Activated CD8-positive, alpha-beta memory T cell treated with anti-CD3 and anti-CD28 coated beads for 24 hours (primary cell): ENCODE measurements at regions not wholly inside any gene's neighbourhood (a gene's known extent, or its start where the extent isn't known, plus 50 kb on each side); places are given as distances from the start of the nearest gene placed in this dataset.

Source experiments
- DNase-seq: peaks from one replicate; pipeline ENCODE4 v3.0.0-alpha.2; 2020

- DNase-seq: no peak
These were observed 143.1 kb upstream of the SDK2 start for GRCh38 chr17:73787076-73788059.

- no peak for DNase-seq
These were observed 143.9 kb upstream of the SDK2 start for GRCh38 chr17:73788111-73788510.

GRCh38 chr17:73791121-73791520, 146.9 kb upstream of the SDK2 start:
- DNase-seq: no peak

DNA sequence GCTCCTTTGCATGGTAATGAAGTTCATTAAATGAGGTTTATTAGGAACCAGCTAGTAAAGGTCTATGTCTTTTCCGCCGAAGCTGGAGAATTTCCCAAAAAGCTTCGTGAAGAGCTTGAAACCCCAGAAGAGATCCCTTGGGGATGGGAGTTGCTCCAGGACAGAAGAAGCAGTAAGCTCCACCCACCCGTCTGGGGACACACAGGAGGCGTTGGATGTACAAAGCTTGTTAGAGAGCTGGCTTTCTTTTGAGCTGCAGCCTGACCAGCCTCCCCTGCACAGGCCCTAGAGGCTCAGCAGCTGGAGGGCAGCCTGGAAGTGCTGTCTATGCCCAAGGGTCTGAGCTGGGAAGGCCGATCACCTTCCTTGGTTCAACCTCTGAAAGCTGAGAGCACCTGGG, 147.4 kb upstream of the SDK2 start:
- no peak for DNase-seq

DNA sequence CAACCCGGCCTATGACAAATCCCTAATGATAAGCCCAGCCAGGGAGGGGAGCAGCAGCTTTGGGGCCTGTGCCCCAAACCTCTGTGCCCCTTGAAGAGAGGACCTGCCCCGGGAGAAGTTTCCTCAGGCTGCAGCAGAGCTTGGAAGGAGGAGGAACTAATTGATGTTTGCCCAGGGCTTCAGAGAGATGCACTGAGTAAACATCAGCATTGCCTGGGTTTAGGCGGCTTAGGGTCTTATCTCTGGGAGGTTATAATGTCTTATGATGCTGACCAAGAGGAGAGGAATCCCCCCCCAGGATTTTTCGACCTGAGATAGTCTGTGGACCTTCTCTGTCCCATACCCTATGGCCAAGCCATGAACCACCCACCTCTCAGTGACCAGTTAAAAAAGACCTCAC, 148.7 kb upstream of the SDK2 start:
- DNase-seq: no peak

- no peak for DNase-seq
These were observed 150.1 kb upstream of the SDK2 start for GRCh38 chr17:73794336-73794735.

DNA sequence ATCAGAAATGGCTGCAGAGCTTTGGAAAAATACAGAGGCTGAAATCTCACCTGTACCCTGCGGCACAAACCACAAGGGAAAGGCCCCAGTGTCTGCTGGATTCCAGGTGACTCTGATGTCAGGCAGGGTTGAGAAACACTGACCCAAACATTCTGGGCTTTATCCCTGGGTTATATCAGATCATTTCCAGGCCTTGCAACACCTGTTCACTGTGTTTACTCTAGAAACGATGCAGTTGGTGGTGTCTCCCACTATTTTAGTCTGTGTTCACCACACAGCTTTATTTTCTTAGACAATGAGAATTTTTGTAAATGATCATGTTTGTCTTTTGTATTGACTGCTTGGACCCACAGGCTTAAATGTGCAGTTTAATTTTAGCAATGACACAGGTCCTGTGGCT, 151.5 kb upstream of the SDK2 start:
- no peak for DNase-seq

DNA sequence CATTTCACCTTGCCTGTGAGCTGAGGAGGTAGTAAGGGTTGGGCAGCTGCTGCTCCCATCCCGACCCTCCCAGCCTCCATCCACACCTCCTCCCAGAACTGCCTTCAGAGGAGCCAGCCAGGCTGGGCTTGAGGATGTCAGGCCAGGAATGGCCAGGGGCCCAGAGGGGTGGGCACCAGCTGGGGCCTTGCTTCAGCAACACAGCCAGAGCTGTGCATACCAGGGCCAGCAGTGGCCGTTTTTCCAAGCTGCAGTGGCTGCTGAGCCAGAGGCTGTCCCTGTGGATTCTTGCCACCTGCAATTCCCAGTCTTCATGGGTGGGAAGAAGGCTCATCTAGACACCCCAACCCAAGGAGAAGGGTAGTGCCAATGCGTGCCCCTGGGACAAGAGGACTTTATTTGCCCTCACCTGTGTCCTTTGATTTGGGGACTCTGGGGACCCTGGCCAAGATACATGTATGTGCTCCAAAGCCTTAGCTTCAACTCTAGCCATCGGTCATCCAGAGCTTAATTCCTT, 153.4 kb upstream of the SDK2 start:
- DNase-seq: no peak

DNA sequence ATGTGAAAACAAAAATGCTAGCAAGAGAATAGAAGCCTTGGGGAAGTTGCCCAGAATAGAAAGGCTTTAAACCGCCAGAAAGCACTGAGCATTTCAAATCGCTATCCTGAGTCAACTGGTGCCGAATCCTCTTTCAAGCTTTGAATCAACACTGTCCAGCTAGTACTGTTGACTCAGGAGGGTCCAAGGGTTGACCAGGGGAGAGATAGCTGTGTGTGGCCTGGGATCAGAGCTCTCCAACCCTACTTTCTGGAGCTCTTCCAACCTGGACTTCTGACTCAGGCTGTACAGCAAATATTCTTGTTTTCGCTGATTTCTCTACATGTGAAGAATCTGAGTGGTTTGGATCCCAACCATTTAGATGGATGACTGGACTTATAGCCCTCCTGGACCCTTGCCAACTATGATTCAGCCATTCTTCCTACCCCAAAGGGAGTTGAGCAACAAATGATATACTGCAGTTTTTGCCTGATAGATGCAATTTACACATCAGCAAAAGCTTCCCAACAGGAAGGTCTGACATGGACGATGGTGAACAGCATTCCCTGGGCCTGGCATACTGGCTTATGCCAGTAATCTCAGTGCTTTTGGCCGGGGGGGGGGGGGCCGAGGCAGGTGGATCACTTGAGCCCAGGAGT, 154.0 kb upstream of the SDK2 start:
- no peak for DNase-seq

DNA sequence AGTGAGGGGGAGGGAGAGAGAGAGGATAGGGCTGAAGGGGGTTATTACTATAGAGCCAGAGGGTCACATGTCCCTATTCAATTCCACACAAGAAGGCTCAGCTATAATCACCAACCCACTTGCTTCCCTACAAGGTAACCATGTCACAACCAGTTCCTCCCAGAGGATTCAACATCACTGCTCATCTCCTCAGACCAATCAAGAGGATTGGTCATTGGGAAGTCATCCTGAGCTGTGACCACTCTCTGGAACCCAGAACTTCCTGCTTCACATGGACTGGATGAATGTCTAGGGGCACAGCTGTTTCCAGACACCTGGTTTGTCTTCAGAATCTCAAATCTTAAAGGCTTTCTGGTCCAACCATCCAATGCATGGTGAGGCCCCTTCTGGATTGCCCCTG, 154.9 kb upstream of the SDK2 start:
- DNase-seq: no peak

DNA sequence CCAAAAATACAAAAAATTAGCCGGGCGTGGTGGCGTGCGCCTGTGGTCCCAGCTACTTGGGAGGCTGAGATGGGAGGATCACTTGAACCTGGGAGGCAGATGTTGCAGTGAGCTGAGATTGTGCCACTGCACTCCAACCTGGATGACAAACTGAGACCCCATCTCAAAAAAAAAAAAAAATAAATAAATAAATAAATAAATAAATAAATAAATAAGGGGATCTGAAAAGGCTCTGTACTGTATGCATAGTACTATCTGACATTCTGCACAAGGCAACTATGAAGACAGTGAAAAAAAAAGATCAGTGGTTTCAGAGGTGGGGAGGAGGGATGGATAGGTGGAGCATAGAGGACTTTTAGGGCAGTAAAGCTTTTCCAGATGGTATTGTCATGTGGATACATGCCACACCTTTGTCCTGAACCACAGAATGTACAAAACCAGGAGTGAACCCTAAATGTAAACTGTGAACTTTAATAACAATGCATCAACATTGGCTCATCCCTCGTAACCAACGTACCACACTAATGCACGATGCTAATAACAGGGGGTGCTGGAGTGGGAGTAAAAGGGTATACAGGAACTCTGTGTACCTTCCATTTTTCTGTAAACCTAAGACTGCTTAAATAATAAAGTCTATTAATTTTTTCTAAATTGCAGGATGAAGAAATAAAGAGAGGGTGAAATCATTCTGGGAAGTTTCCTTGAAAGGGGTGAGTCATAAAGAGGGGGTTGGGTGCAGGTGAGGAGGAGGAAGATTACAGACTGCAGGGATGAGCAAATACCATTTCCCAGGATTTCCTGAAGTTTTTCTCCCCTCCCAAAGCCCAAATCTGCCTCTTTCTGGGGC, 155.8 kb upstream of the SDK2 start:
- no peak for DNase-seq

DNA sequence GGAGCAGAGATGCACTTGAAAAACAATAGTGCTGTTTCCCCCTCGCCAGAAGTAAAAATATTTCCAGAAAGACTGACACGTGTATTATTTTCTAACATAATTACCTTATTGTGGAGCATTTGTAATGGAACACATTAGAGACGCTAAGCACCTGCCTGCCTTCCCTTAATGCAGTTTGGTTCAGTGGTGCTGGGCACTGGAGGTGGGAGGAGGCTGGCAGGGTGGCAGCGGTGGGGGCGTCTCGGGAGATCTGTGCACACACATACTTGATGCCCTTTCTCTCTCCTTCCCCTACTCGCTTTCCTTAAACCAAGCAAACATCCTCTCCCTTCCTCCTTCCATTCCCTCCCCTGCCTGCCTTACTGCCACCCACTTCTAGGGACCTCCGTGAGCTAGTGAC, 156.6 kb upstream of the SDK2 start:
- no peak for DNase-seq

DNA sequence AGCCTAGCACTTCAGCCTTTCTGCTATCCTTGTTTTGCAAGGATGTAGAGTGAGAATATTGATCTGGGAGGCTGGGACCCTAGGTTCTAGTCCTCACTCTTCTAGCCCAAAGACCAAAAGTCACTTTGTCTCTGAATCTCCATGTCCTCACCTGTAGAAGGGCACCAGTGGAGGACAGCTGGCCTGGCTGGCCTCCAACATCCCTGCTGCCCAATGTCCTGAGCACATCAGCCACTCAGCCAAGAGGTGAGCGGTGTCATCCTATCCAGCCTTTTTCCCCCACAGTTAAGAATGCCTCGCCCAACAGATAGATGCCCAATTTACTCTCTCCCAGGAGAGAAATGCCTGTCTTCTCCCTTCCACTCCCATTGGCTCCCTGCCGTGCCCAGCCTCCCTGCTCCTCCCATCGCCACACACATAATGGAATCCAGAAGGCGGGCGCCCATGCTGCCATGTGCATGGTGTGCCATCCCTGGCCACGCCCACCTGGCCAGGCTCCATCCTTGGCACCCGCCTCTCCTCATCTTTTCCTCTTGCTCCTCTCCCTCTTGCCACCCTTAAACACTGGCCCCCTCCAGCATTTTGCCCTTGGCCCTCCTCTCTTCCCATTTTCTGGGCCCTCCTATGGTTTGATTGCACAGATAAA, 157.3 kb upstream of the SDK2 start:
- DNase-seq: no peak

GRCh38 chr17:73802314-73802713, 158.1 kb upstream of the SDK2 start:
- DNase-seq: no peak

DNA sequence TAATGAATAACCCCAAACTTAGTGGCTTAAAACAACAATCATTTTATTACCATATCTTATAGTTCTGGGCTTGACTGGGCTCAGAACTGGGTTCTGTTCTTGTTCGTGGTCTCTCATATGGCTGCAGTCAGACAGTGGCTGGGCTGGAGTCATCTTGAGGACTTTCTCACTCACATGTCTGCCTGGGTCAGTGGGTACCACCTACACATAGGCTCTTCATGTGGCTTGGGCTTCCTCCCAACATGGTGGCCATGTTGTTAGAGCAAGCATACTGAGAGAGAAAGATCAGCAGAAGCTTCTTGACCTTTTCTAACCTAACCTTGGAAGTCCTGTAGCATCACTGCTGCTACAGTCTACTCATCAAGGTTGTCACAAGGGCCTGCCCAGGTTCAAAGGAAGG, 158.6 kb upstream of the SDK2 start:
- no peak for DNase-seq

- DNase-seq: no peak
These were observed 159.8 kb upstream of the SDK2 start for GRCh38 chr17:73803964-73804435.

- no peak for DNase-seq
These were observed 162.5 kb upstream of the SDK2 start for GRCh38 chr17:73806768-73807167.

- DNase-seq: no peak
These were observed 169.0 kb upstream of the SDK2 start for GRCh38 chr17:73813201-73813600.

- no peak for DNase-seq
These were observed 169.8 kb upstream of the SDK2 start for GRCh38 chr17:73814075-73814474.

DNA sequence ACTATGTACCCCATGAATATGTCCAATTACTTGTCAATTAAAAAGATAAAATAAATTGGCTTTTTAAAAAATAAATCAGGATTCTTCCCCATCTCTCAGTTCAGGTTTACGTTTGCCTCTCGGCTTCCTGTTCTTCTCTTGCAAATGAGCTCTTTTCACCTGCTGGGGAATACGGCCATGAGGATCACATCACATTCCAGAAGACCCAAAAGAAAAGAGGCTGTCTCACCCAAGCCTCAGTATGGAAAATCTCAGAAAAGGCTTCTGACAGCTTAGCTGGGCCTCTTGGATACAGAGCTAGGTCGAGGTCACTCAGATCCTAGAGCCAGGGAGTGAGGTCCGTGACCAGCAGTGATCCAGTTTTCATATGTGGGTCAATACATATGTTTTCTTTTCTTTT, 171.2 kb upstream of the SDK2 start:
- DNase-seq: no peak

DNA sequence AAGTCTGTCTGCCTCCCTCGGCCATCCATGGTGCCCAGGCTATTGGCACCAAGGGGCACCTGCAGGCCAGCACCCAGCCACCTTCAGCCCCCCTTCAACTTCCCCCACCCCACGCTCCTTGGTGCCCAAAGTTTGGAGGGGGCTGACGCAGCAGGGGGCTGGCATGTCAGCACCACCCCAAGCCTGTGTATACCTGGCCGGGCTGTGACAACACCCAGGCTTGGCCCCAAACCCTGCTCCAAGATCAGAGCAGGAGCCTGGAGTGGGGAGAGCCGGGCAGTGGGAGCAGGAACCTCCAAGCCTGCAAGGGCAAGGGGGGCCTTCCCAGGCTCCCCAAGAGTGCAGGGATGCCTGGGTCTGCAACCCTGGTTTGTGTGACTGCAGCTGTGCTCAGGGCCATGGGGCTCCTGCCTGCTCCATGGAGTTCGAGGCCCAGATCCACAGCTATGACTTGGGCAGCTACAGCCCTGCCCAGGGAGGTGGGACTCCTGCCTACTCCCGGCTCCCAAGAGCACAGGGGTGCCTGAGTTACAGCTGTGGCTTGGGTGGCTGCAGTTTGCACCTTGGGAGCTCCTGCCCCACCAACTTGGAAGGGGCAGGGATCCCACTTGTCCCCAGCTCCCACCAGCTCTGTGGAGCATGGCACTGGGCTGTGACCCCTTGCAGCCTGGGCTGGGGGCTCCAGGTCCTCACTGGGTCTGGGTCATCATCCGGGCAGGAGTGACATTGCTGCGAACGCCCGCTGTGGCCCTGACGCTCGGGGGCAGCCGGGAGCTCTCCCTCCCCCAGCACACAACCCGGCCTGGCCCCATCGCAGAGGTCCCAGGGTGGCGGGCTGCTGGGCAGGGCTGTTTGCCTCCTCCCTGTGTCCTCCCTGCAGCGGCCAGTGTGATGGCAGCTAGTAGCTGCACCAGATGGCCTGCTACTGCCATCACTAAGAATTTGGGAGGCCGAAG, 175.5 kb upstream of the SDK2 start:
- DNase-seq: no peak
